ENCODE measurements at regions not wholly inside any gene's neighbourhood (a gene's known extent, or its start where the extent isn't known, plus 50 kb on each side); places are given as distances from the start of the nearest gene placed in this dataset.

GRCh38 chr7:145219461-145219860 is 383.6 kb upstream of the TPK1 start:
- no peak for TF ChIP-seq CTCF (IDR thresholded peaks at IDR 0.05)
- peaks cover 49% of the 10 kb centered on the region for H3K9me3 Mint-ChIP-seq
- H3K27ac Mint-ChIP-seq: no peak overlapping the region
- no peaks in the 10 kb centered on the region for H3K36me3 Mint-ChIP-seq (ENCODE audit: low read depth)
- no peak overlapping the region for H3K4me3 Mint-ChIP-seq
- no peaks in the 10 kb centered on the region; the same call in 1 of the 2 replicates for H3K27me3 Mint-ChIP-seq (ENCODE audit: insufficient read depth)
- no peak for DNase-seq
- H3K4me1 Mint-ChIP-seq (ENCODE audit: low read depth): no peaks in the 10 kb centered on the region

- DNase-seq: no peak
- Mint-ChIP-seq H3K27me3 (ENCODE audit: insufficient read depth) (no peaks in the 10 kb centered on the region; the same call in 1 of the 2 replicates), H3K27ac (no peak overlapping the region), H3K36me3 (ENCODE audit: low read depth) (no peaks in the 10 kb centered on the region), H3K9me3 (peaks cover 51% of the 10 kb centered on the region), H3K4me1 (ENCODE audit: low read depth) (no peaks in the 10 kb centered on the region), H3K4me3 (no peak overlapping the region)
- no peak for TF ChIP-seq CTCF (IDR thresholded peaks at IDR 0.05)
Measured at GRCh38 chr7:145216866-145217265, 381.0 kb upstream of the TPK1 start.

- no peaks in the 10 kb centered on the region for H3K4me1 Mint-ChIP-seq (ENCODE audit: low read depth)
- TF ChIP-seq CTCF (IDR thresholded peaks at IDR 0.05): no peak
- H3K36me3 Mint-ChIP-seq (ENCODE audit: low read depth): 0 out of 2 replicates have a peak, but pooled peaks cover 4% of the 10 kb centered on the region
- H3K9me3 Mint-ChIP-seq: peaks cover 57% of the 10 kb centered on the region
- no peak overlapping the region for H3K4me3 Mint-ChIP-seq
- H3K27me3 Mint-ChIP-seq (ENCODE audit: insufficient read depth): no peaks in the 10 kb centered on the region; the same call in 1 of the 2 replicates
- H3K27ac Mint-ChIP-seq: no peak overlapping the region
- no peak for DNase-seq
Measured at GRCh38 chr7:145212050-145212449, 376.2 kb upstream of the TPK1 start.

- DNase-seq: no peak
- Mint-ChIP-seq H3K4me3 (no peak overlapping the region), H3K27me3 (ENCODE audit: insufficient read depth) (no peaks in the 10 kb centered on the region; the same call in 1 of the 2 replicates), H3K4me1 (ENCODE audit: low read depth) (no peaks in the 10 kb centered on the region), H3K27ac (no peak overlapping the region), H3K36me3 (ENCODE audit: low read depth) (0 out of 2 replicates have a peak, but pooled peaks cover 4% of the 10 kb centered on the region), H3K9me3 (peaks cover 53% of the 10 kb centered on the region)
- no peak for TF ChIP-seq CTCF (IDR thresholded peaks at IDR 0.05)
Measured at GRCh38 chr7:145211211-145211610, 375.4 kb upstream of the TPK1 start.

- no peaks in the 10 kb centered on the region; the same call in 1 of the 2 replicates for H3K27me3 Mint-ChIP-seq (ENCODE audit: insufficient read depth)
- no peak for TF ChIP-seq CTCF (IDR thresholded peaks at IDR 0.05)
- no peak overlapping the region for H3K27ac Mint-ChIP-seq
- no peak overlapping the region for H3K4me3 Mint-ChIP-seq
- peaks cover 17% of the 10 kb centered on the region for H3K9me3 Mint-ChIP-seq
- DNase-seq: no peak
- no peaks in the 10 kb centered on the region for H3K36me3 Mint-ChIP-seq (ENCODE audit: low read depth)
- H3K4me1 Mint-ChIP-seq (ENCODE audit: low read depth): no peaks in the 10 kb centered on the region
Measured at GRCh38 chr7:145193951-145194350, 358.1 kb upstream of the TPK1 start.

GRCh38 chr7:145184956-145185355 is 349.1 kb upstream of the TPK1 start:
- DNase-seq: no peak
- Mint-ChIP-seq H3K27me3 (ENCODE audit: insufficient read depth) (no peaks in the 10 kb centered on the region; the same call in 1 of the 2 replicates), H3K4me1 (ENCODE audit: low read depth) (no peaks in the 10 kb centered on the region), H3K36me3 (ENCODE audit: low read depth) (no peaks in the 10 kb centered on the region), H3K4me3 (no peak overlapping the region), H3K27ac (no peak overlapping the region), H3K9me3 (peaks cover 40% of the 10 kb centered on the region)
- TF ChIP-seq CTCF (IDR thresholded peaks at IDR 0.05): no peak

Measured in HFFc6 (cell line).